Naive B cell (primary cell): ENCODE measurements at regions not wholly inside any gene's neighbourhood (a gene's known extent, or its start where the extent isn't known, plus 50 kb on each side); places are given as distances from the start of the nearest gene placed in this dataset.

ENCODE experiments used
- ATAC-seq, 2 donors: fragments of 150-1000 bp; cut with Tn5 transposase; 2 replicates each; pipeline ENCODE4 v1.10.0; 2021; ENCODE audit warnings: low read depth in 2 of 2, mild to moderate bottlenecking in 2 of 2, moderate library complexity in 2 of 2
- DNase-seq: peaks from one replicate; pipeline ENCODE4 v3.0.0; 2022
- H3K27ac Mint-ChIP-seq, 6 donors: one replicate each; pipeline ENCODE4 v1.8.0; 2020 to 2022; ENCODE audit warnings: mild to moderate bottlenecking in 6 of 6, mixed read lengths in 6 of 6, moderate library complexity in 5 of 6, inconsistent platforms in 2 of 6
- H3K27me3 Mint-ChIP-seq, 3 donors: one replicate each; pipeline ENCODE4 v1.8.0; 2021 to 2022; ENCODE audit warnings: mixed read lengths in 3 of 3, mild to moderate bottlenecking in 1 of 3
- H3K36me3 Mint-ChIP-seq, 2 donors: one replicate each; pipeline ENCODE4 v1.8.0; 2020 to 2022; ENCODE audit warnings: mixed read lengths in 2 of 2, inconsistent platforms in 1 of 2, mild to moderate bottlenecking in 1 of 2
- H3K4me1 Mint-ChIP-seq, 3 donors: one replicate each; pipeline ENCODE4 v1.8.0; 2020 to 2022; ENCODE audit warnings: mixed read lengths in 3 of 3, inconsistent platforms in 1 of 3, mild to moderate bottlenecking in 1 of 3, moderate library complexity in 1 of 3
- H3K4me3 Mint-ChIP-seq, 8 donors: one replicate each; pipeline ENCODE4 v1.8.0; 2020 to 2022; ENCODE audit warnings: mild to moderate bottlenecking in 8 of 8, mixed read lengths in 8 of 8, moderate library complexity in 8 of 8, inconsistent platforms in 2 of 8
- H3K9me3 Mint-ChIP-seq, 7 donors: one replicate each; pipeline ENCODE4 v1.8.0; 2020 to 2022; ENCODE audit warnings: mixed read lengths in 7 of 7, mild to moderate bottlenecking in 5 of 7, inconsistent platforms in 2 of 7, moderate library complexity in 1 of 7

DNA sequence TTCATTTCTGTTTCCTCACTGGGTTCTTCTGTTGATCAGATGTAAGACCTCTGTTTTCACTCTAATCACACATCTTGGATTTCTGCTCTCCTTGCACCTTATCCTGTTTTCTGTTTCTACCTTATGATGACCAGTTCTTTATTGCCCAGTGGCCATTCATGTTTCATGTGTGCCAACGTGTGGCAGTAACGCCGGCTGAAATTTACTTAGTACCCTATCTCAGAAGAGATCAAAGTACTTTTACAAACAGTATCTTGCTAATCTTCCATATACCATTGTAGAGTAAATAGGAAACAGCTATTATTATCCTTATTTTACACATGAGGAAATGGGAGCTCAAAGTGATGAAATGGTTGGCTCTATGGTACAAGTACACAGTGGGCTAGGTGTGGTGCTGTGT lies 74.0 kb downstream of the GATA3 start:
- DNase-seq = no peak
- Mint-ChIP-seq H3K4me3 (no peak overlapping the region), H3K9me3 (no peaks in the 10 kb centered on the region), H3K27me3 (peaks cover 33 to 49% (median 48%) of the 10 kb centered on the region in 3 donors), H3K4me1 (peaks cover 3 to 8% (median 6%) of the 10 kb centered on the region in 3 donors), H3K27ac (no peak overlapping the region), H3K36me3 (no peaks in the 10 kb centered on the region)
- no peak for ATAC-seq

DNA sequence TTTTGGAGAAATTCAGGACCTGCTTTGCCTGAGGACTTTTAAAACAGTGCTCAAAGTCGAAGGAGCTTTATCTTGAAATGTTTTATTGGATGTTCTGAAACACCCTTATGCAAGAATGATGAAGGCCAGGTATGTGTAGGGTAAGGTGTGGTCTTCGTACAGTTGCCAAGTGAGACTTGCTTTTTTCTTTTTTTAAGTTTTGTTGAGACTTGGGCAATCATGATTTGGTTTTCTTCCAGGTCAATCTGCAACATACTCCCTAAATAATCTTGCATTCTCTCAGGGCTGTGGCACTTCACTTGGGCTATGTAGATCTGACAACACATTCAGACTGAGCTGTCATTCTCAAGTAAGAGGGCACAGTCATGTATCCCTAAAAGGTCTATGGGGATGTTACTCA lies 75.0 kb downstream of the GATA3 start:
- Mint-ChIP-seq H3K4me1 (peaks cover 3 to 9% (median 6%) of the 10 kb centered on the region in 3 donors), H3K4me3 (no peak overlapping the region), H3K27ac (no peak overlapping the region), H3K36me3 (no peaks in the 10 kb centered on the region), H3K9me3 (no peaks in the 10 kb centered on the region), H3K27me3 (peaks cover 41 to 56% (median 55%) of the 10 kb centered on the region in 3 donors)
- no peak for ATAC-seq
- DNase-seq = no peak

- no peak overlapping the region for H3K27ac Mint-ChIP-seq
- ATAC-seq (no peak), DNase-seq (no peak)
- H3K36me3 Mint-ChIP-seq = no peaks in the 10 kb centered on the region
- H3K4me3 Mint-ChIP-seq = no peak overlapping the region
- H3K4me1 Mint-ChIP-seq = peaks cover 3 to 9% (median 6%) of the 10 kb centered on the region in 3 donors
- peaks cover 44 to 57% (median 51%) of the 10 kb centered on the region in 3 donors for H3K27me3 Mint-ChIP-seq
- H3K9me3 Mint-ChIP-seq = no peaks in the 10 kb centered on the region
Observed at GRCh38 chr10:8130973-8131911, 76.8 kb downstream of the GATA3 start.

- H3K4me1 Mint-ChIP-seq = peaks cover 6 to 9% (median 7%) of the 10 kb centered on the region in 3 donors
- DNase-seq = no peak
- peak overlapping the region in 3 of 8 donors; percentile 9 to 21 (median 16) for H3K4me3 Mint-ChIP-seq
- no peak for ATAC-seq
- no peak overlapping the region for H3K27ac Mint-ChIP-seq
- H3K27me3 Mint-ChIP-seq = peaks cover 52 to 58% (median 56%) of the 10 kb centered on the region in 3 donors
- peaks cover 0 to 2% (median 0%) of the 10 kb centered on the region in 7 donors for H3K9me3 Mint-ChIP-seq
- no peaks in the 10 kb centered on the region for H3K36me3 Mint-ChIP-seq
Observed at GRCh38 chr10:8133146-8133545, 78.7 kb downstream of the GATA3 start.

DNA sequence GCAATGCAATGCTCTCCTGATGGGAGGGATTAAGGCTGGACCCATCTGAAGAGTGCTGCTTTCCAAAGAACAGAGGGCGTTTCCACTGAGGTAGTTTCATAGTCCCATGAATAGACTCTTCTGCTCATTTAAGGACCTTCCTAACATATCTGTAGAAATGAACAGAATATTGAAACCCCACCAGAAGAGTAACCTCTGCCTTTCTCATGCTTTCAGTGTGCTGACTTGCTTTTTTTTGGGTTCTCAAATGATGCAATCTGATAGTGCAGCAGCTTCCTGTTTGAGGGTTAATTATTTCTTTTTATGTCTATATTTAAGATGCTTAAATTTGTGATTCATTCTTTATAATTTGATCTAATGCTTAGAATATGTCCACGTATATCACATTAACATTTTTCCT lies 82.2 kb downstream of the GATA3 start:
- peaks cover 6 to 12% (median 9%) of the 10 kb centered on the region in 3 donors for H3K4me1 Mint-ChIP-seq
- H3K4me3 Mint-ChIP-seq = no peak overlapping the region
- DNase-seq (no peak), ATAC-seq (no peak)
- H3K27me3 Mint-ChIP-seq = peaks cover 43 to 65% (median 43%) of the 10 kb centered on the region in 3 donors
- H3K9me3 Mint-ChIP-seq = peaks cover 0 to 2% (median 0%) of the 10 kb centered on the region in 7 donors
- no peak overlapping the region for H3K27ac Mint-ChIP-seq
- H3K36me3 Mint-ChIP-seq = no peaks in the 10 kb centered on the region

DNA sequence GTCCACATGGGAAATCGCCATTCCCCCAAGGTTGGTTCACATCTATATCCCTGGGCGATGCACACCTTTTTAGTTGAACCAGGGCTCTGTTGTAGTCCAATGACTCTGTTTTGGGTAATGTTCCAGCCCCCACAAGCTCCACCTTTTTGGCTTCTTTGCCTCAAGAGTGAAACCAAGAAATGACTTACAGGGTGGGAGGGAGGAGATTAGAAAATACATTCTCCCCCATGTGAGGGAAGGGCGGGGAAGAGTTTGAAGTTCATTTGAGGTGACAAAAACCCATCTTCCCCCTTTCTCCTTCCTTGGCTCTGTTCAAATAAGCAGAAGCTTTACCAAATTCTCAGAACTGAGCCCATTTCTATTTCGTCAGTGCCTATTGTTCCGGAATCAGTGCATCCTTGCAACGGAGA lies 82.8 kb downstream of the GATA3 start:
- no peak for DNase-seq
- H3K4me1 Mint-ChIP-seq = peaks cover 6 to 12% (median 9%) of the 10 kb centered on the region in 3 donors
- ATAC-seq = no peak
- H3K27ac Mint-ChIP-seq = no peak overlapping the region
- H3K27me3 Mint-ChIP-seq = peaks cover 38 to 61% (median 39%) of the 10 kb centered on the region in 3 donors
- no peaks in the 10 kb centered on the region for H3K36me3 Mint-ChIP-seq
- H3K9me3 Mint-ChIP-seq = peaks cover 0 to 2% (median 0%) of the 10 kb centered on the region in 7 donors
- peak overlapping the region in 2 of 8 donors; percentile 71 to 74 for H3K4me3 Mint-ChIP-seq

GRCh38 chr10:8137726-8138125 lies 83.2 kb downstream of the GATA3 start:
- DNase-seq (no peak), ATAC-seq (no peak)
- Mint-ChIP-seq H3K27ac (peak overlapping the region in 1 of 6 donors; percentile 3), H3K4me3 (peak overlapping the region in 2 of 8 donors; percentile 71 to 74), H3K36me3 (no peaks in the 10 kb centered on the region), H3K27me3 (peaks cover 36 to 61% (median 37%) of the 10 kb centered on the region in 3 donors), H3K4me1 (peaks cover 6 to 12% (median 9%) of the 10 kb centered on the region in 3 donors), H3K9me3 (peaks cover 0 to 2% (median 0%) of the 10 kb centered on the region in 7 donors)

DNA sequence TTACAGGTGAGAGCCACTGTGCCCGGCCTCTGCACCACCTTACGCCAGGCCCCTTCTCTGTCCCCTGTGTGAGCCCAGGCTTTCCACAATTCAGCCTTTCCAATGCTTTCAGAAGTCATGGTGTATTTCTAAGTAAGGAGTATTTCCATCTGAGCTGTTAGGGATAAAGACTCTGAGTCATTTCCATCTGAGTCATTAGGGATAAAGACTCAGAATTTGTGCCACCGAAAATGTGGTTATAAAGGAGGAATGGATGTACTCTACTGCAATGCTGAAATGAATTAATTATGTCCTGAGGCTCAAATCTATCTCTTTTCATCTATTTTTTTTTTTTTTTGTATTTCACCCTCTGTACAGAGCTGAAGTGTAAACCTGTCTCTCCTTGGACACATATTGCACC lies 84.0 kb downstream of the GATA3 start:
- ATAC-seq = no peak
- Mint-ChIP-seq H3K36me3 (no peaks in the 10 kb centered on the region), H3K4me1 (peaks cover 0 to 9% (median 2%) of the 10 kb centered on the region in 3 donors), H3K27me3 (peaks cover 30 to 53% (median 30%) of the 10 kb centered on the region in 3 donors), H3K9me3 (peaks cover 0 to 2% (median 0%) of the 10 kb centered on the region in 7 donors), H3K4me3 (no peak overlapping the region), H3K27ac (no peak overlapping the region)
- DNase-seq = no peak

GRCh38 chr10:8144496-8144895 lies 90.0 kb downstream of the GATA3 start:
- ATAC-seq (no peak), DNase-seq (no peak)
- Mint-ChIP-seq H3K36me3 (no peaks in the 10 kb centered on the region), H3K4me1 (no peaks in the 10 kb centered on the region), H3K27me3 (peaks cover 13 to 30% (median 23%) of the 10 kb centered on the region in 3 donors), H3K9me3 (peaks cover 0 to 3% (median 0%) of the 10 kb centered on the region in 7 donors), H3K4me3 (no peak overlapping the region), H3K27ac (peak overlapping the region in 1 of 6 donors; percentile 65)

GRCh38 chr10:8146650-8147049 lies 92.2 kb downstream of the GATA3 start:
- Mint-ChIP-seq H3K27me3 (peaks cover 12 to 23% (median 19%) of the 10 kb centered on the region in 3 donors), H3K4me3 (no peak overlapping the region), H3K27ac (no peak overlapping the region)

GRCh38 chr10:8149991-8150390 lies 95.5 kb downstream of the GATA3 start:
- Mint-ChIP-seq H3K9me3 (no peaks in the 10 kb centered on the region), H3K27me3 (peaks cover 12 to 23% (median 14%) of the 10 kb centered on the region in 3 donors), H3K27ac (no peak overlapping the region), H3K36me3 (no peaks in the 10 kb centered on the region), H3K4me1 (no peaks in the 10 kb centered on the region), H3K4me3 (no peak overlapping the region)
- DNase-seq (no peak), ATAC-seq (no peak)

More at GRCh38 chr10:8146650-8147049, 92.2 kb downstream of the GATA3 start:
- Mint-ChIP-seq H3K36me3 (no peaks in the 10 kb centered on the region), H3K4me1 (no peaks in the 10 kb centered on the region), H3K9me3 (peaks cover 0 to 3% (median 0%) of the 10 kb centered on the region in 7 donors)
- ATAC-seq (no peak), DNase-seq (no peak)

DNA sequence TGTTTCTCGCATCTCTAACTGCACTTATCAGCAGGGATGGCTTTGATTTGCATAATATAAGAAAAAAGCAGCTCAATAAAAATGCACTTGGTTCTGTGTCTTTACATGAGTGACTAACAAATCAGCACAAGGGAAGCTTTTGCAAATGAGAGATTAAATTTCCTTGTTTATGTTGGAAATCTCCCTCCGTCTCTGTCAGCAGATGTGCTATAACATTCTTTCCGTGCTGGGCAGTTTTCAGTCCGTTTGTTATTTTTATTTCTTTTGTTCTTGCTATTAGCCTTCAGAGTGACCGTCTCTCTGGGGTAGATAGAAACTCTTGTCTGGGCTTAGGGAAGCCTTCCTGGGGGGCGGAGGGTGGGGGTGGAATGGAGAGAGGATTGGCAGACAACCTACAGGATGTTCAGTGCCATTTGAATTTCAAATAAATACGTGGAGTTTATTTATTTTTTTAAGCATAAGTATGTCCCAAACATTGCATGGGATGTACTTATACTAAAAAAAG lies 96.0 kb downstream of the GATA3 start:
- H3K4me1 Mint-ChIP-seq = no peaks in the 10 kb centered on the region
- no peaks in the 10 kb centered on the region for H3K9me3 Mint-ChIP-seq

GRCh38 chr10:8151086-8151485 lies 96.6 kb downstream of the GATA3 start:
- H3K4me3 Mint-ChIP-seq = no peak overlapping the region
- DNase-seq (no peak), ATAC-seq (no peak)
- no peak overlapping the region for H3K27ac Mint-ChIP-seq
- no peaks in the 10 kb centered on the region for H3K36me3 Mint-ChIP-seq
- no peaks in the 10 kb centered on the region for H3K4me1 Mint-ChIP-seq
- H3K9me3 Mint-ChIP-seq = no peaks in the 10 kb centered on the region
- peaks cover 12 to 23% (median 14%) of the 10 kb centered on the region in 3 donors for H3K27me3 Mint-ChIP-seq

More for the DNA sequence above, 96.0 kb downstream of the GATA3 start:
- no peak for ATAC-seq
- H3K4me3 Mint-ChIP-seq = no peak overlapping the region
- H3K27me3 Mint-ChIP-seq = peaks cover 12 to 23% (median 14%) of the 10 kb centered on the region in 3 donors
- no peak for DNase-seq
- H3K27ac Mint-ChIP-seq = no peak overlapping the region
- no peaks in the 10 kb centered on the region for H3K36me3 Mint-ChIP-seq
